HEK293T (cell line): ENCODE measurements at regions not wholly inside any gene's neighbourhood (a gene's known extent, or its start where the extent isn't known, plus 50 kb on each side); places are given as distances from the start of the nearest gene placed in this dataset.

Experiments
- CTCF ChIA-PET: fragments of 350-600 bp; formaldehyde crosslinking; extraction: SDS; loops from one replicate; lab custom pipeline; 2021; ENCODE audit warnings: antibody characterized with exemption, inconsistent platforms; lab: Yijun Ruan, JAX
- POLR2A ChIA-PET: fragments of 350-600 bp; formaldehyde crosslinking; extraction: SDS; loops from one replicate; lab custom pipeline; 2020; ENCODE audit warnings: antibody characterized with exemption, inconsistent platforms; lab: Yijun Ruan, JAX
- DNase-seq: peaks from one replicate; pipeline ENCODE4 v3.0.0; 2012; ENCODE audit warnings: mixed read lengths; ENCODE audit errors: extremely low spot score
- ARNT ChIP-seq: fragments of 450-650 bp; IDR thresholded peaks from 2 replicates; pipeline ENCODE4 v1.6.1; 2017; ENCODE audit warnings: mild to moderate bottlenecking
- BHLHE40 ChIP-seq: fragments of 450-650 bp; IDR thresholded peaks from 2 replicates; pipeline ENCODE4 v1.6.1; 2016; ENCODE audit warnings: mild to moderate bottlenecking, moderate library complexity, borderline replicate concordance
- CTBP1 ChIP-seq: fragments of 450-650 bp; IDR thresholded peaks from 2 replicates; pipeline ENCODE4 v1.6.1; 2016; ENCODE audit warnings: borderline replicate concordance
- ELF4 ChIP-seq: fragments of 450-650 bp; IDR thresholded peaks from 2 replicates; pipeline ENCODE4 v1.6.1; 2017; ENCODE audit warnings: antibody characterized with exemption
- FOXA1 ChIP-seq: fragments of 450-650 bp; IDR thresholded peaks from 2 replicates; pipeline ENCODE4 v1.6.1; 2016; ENCODE audit warnings: mild to moderate bottlenecking
- FOXK2 ChIP-seq: fragments of 450-650 bp; IDR thresholded peaks from 2 replicates; pipeline ENCODE4 v1.6.1; 2016; ENCODE audit warnings: mild to moderate bottlenecking
- FOXM1 ChIP-seq: fragments of 450-650 bp; IDR thresholded peaks from 2 replicates; pipeline ENCODE4 v1.6.1; 2017; ENCODE audit warnings: mild to moderate bottlenecking, borderline replicate concordance
- HDGF ChIP-seq: fragments of 450-650 bp; IDR thresholded peaks from 2 replicates; pipeline ENCODE4 v1.6.1; 2017; ENCODE audit warnings: antibody characterized with exemption, borderline replicate concordance
- L3MBTL2 ChIP-seq: fragments of 450-650 bp; conservative IDR thresholded peaks from 2 replicates; pipeline ENCODE4 v1.6.1; 2016; ENCODE audit warnings: mild to moderate bottlenecking
- LEF1 ChIP-seq: fragments of 450-650 bp; IDR thresholded peaks from 2 replicates; pipeline ENCODE4 v1.6.1; 2017; ENCODE audit warnings: mild to moderate bottlenecking, borderline replicate concordance
- NFRKB ChIP-seq: fragments of 450-650 bp; IDR thresholded peaks from 2 replicates; pipeline ENCODE4 v1.6.1; 2016; ENCODE audit warnings: mild to moderate bottlenecking, moderate library complexity
- PKNOX1 ChIP-seq: fragments of 450-650 bp; IDR thresholded peaks from 2 replicates; pipeline ENCODE4 v1.6.1; 2016
- SP1 ChIP-seq: fragments of 450-650 bp; IDR thresholded peaks from 2 replicates; pipeline ENCODE4 v1.6.1; 2017
- SUZ12 ChIP-seq: fragments of 450-650 bp; IDR thresholded peaks from 2 replicates; pipeline ENCODE4 v1.6.1; 2016; ENCODE audit warnings: mild to moderate bottlenecking
- TARDBP ChIP-seq: fragments of 450-650 bp; IDR thresholded peaks from 2 replicates; pipeline ENCODE4 v1.6.1; 2016
- ZNF384 ChIP-seq: fragments of 450-650 bp; IDR thresholded peaks from 2 replicates; pipeline ENCODE4 v1.6.1; 2016

DNA sequence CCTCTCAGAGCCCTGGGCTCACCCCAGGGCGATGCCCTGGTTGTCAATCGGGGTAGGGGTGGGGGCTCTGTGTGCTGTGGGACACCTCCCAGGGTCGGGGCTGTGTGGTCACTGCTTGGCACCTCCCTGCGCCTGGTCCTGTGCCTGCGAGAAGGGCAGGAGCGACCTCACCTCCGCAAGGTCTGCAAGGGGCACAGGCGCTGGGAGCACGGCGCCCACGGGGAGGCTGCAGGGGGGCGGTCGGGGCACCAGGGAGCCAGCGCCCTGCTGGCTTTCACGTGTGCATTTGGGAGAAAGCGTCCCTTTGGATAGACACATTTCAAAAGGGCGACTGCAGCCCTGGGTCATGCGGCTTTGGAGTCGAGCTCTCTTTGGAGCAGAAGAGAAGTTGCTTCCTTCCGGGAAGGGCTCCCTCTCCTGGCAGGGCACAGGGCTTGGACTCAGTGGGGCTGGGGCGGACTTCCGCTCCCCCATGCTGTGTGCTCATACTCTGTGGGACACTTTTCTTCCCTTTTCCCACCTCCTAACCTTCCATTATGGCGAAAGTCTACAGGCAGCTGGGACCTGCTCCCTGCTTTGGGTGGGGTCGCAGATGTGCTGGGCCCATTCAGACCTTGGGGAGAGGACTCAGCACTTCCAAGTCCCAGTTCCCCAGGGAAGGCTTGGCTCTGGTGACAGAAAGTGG is 52.9 kb upstream of the SLC28A3 start:
- DNase-seq, result no peak
- ChIA-PET CTCF (interaction anchor here (0.9 kb wide), 1 partner anchor 78 kb away, joined by 3 read pairs; no protein-coding TSS in a partner anchor), POLR2A (no interaction called here)
- TF ChIP-seq ARNT, result no peak
- no peak for TF ChIP-seq HDGF

GRCh38 chr9:84394036-84394435 is 53.5 kb upstream of the SLC28A3 start:
- CTCF ChIA-PET, result interaction anchor here (0.6 to 0.9 kb wide), 2 partner anchors 79 to 478 kb away, joined by 3 to 5 read pairs; no protein-coding TSS in a partner anchor
- POLR2A ChIA-PET, result no interaction called here

DNA sequence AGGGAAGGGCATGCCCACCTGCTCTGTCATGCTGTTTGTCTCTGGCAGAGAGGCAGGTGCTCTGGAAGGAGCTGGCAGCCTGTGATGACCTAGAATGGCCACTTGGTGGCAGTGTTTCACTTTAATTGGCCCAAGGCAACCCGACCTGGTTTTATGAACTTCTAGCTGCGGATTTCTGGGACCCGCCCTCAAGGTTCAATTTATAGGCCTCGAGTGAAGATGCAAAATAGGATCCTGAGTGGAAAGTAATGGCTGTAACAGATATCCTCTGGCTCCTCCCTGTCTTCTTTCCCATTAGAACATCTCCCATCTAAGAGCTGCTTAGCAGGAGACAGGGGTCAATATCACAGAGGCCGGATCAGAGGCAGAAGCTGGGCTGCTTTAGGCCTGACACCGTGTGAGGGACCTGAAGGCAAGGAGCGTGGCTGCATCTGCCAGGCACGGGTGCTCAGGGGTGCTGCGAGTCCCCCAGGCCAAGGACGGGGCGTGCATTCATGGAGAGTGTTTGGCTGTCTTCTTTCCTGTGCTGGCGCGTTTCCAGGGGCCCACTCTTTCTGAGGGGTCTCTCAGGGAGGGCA is 56.7 kb upstream of the SLC28A3 start:
- DNase-seq, result peak; percentile 78
- ChIA-PET POLR2A (no interaction called here), CTCF (interaction anchor here (0.5 to 1.1 kb wide), 2 partner anchors 861 to 1109 kb away, joined by 3 to 4 read pairs; no protein-coding TSS in a partner anchor)
- TF ChIP-seq L3MBTL2, result no peak
- no peak for TF ChIP-seq ARNT
- TF ChIP-seq TARDBP, result no peak
- TF ChIP-seq FOXK2, result no peak
- TF ChIP-seq ELF4, result no peak
- TF ChIP-seq SP1, result no peak
- TF ChIP-seq NFRKB, result no peak
- TF ChIP-seq BHLHE40, result no peak
- TF ChIP-seq PKNOX1, result no peak
- no peak for TF ChIP-seq CTBP1
- TF ChIP-seq FOXM1, result no peak
- no peak for TF ChIP-seq LEF1
- TF ChIP-seq ZNF384, result no peak
- TF ChIP-seq HDGF, result no peak
- TF ChIP-seq FOXA1, result no peak
- no peak for TF ChIP-seq SUZ12

More at GRCh38 chr9:84394036-84394435, 53.5 kb upstream of the SLC28A3 start:
- no peak for DNase-seq
- TF ChIP-seq FOXK2 (no peak), ARNT (no peak), SUZ12 (no peak), SP1 (no peak), HDGF (no peak), FOXM1 (no peak), LEF1 (no peak), CTBP1 (no peak), PKNOX1 (no peak)

GRCh38 chr9:84397822-84398221 is 57.3 kb upstream of the SLC28A3 start:
- no peak for DNase-seq
- ChIA-PET POLR2A (no interaction called here), CTCF (interaction anchor here (1.1 kb wide), 1 partner anchor 860 kb away, joined by 4 read pairs; no protein-coding TSS in a partner anchor)
- no peak for TF ChIP-seq L3MBTL2
- TF ChIP-seq ELF4, result no peak
- TF ChIP-seq LEF1, result no peak
- no peak for TF ChIP-seq NFRKB
- no peak for TF ChIP-seq TARDBP
- TF ChIP-seq HDGF, result no peak
- no peak for TF ChIP-seq FOXK2
- TF ChIP-seq ZNF384, result no peak
- no peak for TF ChIP-seq BHLHE40
- TF ChIP-seq CTBP1, result no peak
- TF ChIP-seq FOXM1, result no peak
- TF ChIP-seq SP1, result no peak

DNA sequence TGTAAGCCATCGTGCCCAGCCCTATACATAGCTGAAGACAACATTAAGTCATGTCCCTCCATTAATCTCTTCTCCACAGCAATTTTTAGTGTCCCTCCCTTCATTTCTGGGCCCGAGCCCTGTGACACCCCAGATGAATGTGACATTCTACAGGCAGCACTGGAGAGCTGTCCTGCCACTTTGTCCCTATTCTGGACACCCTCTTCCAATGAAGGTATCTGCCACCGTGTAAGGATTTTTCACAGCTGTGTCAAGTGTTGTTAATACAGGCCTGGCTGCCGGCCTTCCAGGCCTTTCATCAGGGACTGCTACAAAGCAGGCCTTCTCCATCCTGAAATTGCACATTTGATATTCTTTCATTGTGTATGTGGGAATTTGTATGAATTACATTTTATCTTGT is 62.0 kb upstream of the SLC28A3 start:
- ChIA-PET POLR2A (no interaction called here), CTCF (no interaction called here)
- no peak for DNase-seq

DNA sequence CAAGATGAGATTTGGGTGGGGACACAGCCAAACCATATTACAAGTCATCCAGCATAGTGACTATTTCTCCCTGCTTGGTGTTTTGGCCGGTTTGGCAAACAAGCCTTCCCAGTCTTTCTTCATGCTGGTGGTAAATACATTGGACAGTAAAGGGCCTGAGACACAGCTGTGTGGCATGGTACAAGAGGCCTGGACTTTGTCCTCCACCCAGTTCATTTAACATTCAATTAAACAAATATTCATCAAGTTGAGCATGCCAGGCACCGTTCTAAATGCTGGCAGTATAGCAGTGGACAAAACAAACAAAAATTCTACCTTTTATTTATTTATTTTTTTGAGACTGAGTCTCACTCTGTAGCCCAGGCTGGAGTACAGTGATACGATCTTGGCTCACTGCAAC is 62.7 kb upstream of the SLC28A3 start:
- ChIA-PET POLR2A (no interaction called here), CTCF (no interaction called here)
- no peak for DNase-seq
- TF ChIP-seq LEF1, result no peak
- no peak for TF ChIP-seq SUZ12
- TF ChIP-seq FOXM1, result no peak
- TF ChIP-seq PKNOX1, result no peak
- no peak for TF ChIP-seq ARNT
- TF ChIP-seq ZNF384, result no peak
- TF ChIP-seq FOXK2, result no peak
- TF ChIP-seq FOXA1, result no peak

More for the DNA sequence above, 62.0 kb upstream of the SLC28A3 start:
- TF ChIP-seq ELF4 (no peak), FOXM1 (no peak)
